BJ (cell line): ENCODE measurements at regions not wholly inside any gene's neighbourhood (a gene's known extent, or its start where the extent isn't known, plus 50 kb on each side); places are given as distances from the start of the nearest gene placed in this dataset.

Experiments
- CTCF ChIA-PET: fragments of 350-600 bp; formaldehyde crosslinking; extraction: SDS; loops from one replicate; lab custom pipeline; 2021; ENCODE audit warnings: antibody characterized with exemption, inconsistent platforms; lab: Yijun Ruan, JAX
- POLR2A ChIA-PET: fragments of 300-600 bp; sonication (Branson Sonifier 250); formaldehyde crosslinking; extraction: SDS; loops from one replicate; lab custom pipeline; 2021; ENCODE audit warnings: antibody characterized with exemption; lab: Charles Lee
- DNase-seq: peaks from one replicate; pipeline ENCODE4 v3.0.0-alpha.2; 2011; ENCODE audit warnings: low read depth
- H3K27me3 ChIP-seq: 2 replicates; pipeline ENCODE4 v1.6.0; 2011; ENCODE audit warnings: low read length; ENCODE audit not compliant: control insufficient read depth, insufficient read depth
- H3K36me3 ChIP-seq: 2 replicates; pipeline ENCODE4 v1.5.1; 2011; ENCODE audit warnings: low read length; ENCODE audit not compliant: control insufficient read depth, insufficient read depth
- H3K4me3 ChIP-seq: 2 replicates; pipeline ENCODE4 v1.5.1; 2011; ENCODE audit warnings: low read depth, mild to moderate bottlenecking, control low read depth, low read length
- TF ChIP-seq, protein P1 (sequence below): IDR thresholded peaks from 2 replicates; pipeline ENCODE4 v1.5.1; 2011; ENCODE audit warnings: low read depth, mild to moderate bottlenecking, control low read depth, inconsistent platforms, low read length, moderate library complexity; ENCODE audit not compliant: insufficient read depth

DNA sequence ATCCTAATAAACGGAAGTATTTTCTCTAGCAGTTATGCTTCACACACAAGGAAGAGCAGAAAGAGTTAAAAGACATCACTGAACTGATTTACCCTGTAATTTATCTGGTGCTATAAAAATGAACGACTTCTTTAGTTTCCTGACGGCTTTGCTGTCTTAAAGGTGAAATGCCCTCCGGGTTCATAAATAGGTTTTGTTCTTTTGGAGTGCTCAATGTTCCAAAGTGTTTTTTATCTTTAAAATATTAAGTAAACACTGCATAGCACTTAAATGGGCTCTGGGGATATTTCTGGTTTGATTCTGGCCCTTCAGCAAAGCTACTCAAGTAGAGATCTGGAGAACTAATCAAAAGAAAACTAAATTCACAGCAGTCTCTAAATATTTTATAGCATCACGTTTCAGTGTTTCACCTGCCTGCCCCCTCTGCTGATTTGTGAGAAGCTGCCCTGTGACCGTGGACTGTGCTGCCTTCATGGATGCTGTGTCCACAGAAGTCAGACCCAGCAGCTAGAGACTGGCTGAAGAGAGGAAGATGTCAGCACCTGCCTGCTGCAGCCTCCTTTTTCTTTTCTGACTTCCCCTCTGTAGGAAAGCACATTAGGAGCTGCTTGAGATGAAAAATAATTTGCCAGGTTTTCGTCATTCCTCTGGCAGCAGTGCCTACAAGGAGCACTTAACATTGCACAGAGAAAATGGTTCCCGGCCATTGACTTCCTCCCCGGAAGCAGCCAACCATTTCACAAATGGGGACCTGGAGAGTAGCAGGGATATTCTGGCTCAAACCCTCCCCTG lies 205.1 kb upstream of the FSCB start:
- POLR2A ChIA-PET = no interaction called here
- H3K27me3 ChIP-seq = no peaks in the 10 kb centered on the region
- CTCF ChIA-PET = no interaction called here
- H3K36me3 ChIP-seq = no peaks in the 10 kb centered on the region
- TF ChIP-seq, protein P1, sequence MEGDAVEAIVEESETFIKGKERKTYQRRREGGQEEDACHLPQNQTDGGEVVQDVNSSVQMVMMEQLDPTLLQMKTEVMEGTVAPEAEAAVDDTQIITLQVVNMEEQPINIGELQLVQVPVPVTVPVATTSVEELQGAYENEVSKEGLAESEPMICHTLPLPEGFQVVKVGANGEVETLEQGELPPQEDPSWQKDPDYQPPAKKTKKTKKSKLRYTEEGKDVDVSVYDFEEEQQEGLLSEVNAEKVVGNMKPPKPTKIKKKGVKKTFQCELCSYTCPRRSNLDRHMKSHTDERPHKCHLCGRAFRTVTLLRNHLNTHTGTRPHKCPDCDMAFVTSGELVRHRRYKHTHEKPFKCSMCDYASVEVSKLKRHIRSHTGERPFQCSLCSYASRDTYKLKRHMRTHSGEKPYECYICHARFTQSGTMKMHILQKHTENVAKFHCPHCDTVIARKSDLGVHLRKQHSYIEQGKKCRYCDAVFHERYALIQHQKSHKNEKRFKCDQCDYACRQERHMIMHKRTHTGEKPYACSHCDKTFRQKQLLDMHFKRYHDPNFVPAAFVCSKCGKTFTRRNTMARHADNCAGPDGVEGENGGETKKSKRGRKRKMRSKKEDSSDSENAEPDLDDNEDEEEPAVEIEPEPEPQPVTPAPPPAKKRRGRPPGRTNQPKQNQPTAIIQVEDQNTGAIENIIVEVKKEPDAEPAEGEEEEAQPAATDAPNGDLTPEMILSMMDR = no peak
- no peak for DNase-seq
- no peak overlapping the region for H3K4me3 ChIP-seq

DNA sequence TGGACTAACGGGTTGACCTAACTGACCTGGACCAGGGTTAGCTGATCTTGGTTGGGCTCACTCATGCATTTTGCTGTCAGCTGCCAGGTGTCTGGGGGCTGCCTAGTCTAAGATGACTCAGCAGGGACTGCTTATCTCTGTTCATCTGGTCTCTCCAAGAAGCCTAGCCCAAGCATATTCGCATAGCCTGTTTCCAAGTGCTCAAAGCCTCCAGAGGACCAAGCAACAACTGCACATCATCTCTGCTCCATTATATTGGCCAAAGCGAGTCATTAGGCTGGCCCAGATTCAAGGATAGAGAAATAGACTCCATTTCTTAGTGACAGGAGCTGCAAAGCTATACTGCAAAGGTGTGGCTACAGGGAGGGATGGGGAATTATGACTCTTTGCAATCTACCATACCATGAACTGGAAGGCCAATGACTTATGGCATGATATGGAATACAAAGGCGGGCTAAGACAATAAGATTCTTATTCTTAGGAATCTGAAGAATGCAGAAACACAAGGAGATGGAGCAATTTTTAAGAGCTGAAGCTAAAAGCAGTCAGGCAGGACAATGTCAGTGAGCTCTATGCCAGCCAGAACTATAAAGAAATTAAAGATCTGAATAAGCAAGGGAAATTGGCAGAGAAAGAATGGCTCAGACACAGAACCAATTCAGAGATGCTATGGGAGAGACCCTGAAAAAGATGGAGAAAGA lies 194.6 kb upstream of the FSCB start:
- CTCF ChIA-PET = no interaction called here
- no peak for DNase-seq
- H3K36me3 ChIP-seq = no peaks in the 10 kb centered on the region

DNA sequence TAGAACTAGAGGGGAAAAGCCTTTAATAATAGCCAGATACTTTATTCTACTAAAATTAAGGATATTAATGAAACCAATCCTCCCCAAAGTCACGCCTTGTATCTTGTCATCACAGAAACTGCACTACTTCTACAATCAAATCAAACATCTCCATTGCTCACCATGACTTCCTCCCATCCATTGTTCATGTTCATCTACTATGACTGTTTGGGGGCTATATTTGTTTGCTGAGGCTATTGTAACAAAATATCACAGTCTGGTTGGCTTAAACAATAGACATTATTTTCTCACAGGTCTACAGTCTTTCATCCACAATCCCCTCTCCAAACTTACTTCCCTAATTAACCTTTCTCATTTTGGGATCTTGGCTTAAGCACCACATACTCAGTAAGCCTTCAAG lies 193.6 kb upstream of the FSCB start:
- TF ChIP-seq, protein P1 = no peak
- POLR2A ChIA-PET = no interaction called here
- DNase-seq = no peak

More for the DNA sequence above, 194.6 kb upstream of the FSCB start:
- no peak overlapping the region for H3K4me3 ChIP-seq
- POLR2A ChIA-PET = no interaction called here
- TF ChIP-seq, protein P1 = no peak
- H3K27me3 ChIP-seq = no peaks in the 10 kb centered on the region

DNA sequence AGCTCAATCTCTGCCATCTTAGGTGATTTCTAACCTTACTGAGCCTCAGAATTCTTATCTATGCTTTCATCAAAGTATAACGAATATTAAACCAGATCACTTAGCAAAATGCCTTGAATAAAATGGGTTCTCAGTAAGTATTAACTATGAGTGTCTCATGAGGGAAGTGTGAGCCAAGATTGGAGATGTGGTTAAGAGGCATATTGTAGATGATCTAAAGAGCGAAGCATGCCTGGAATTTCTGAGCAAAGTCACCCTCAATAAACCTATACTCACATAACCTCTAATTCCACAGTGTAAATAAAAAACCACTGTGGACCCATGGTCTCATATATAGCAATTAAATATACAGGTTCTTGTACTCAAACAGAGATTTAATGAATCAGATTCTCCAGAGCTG lies 193.1 kb upstream of the FSCB start:
- H3K36me3 ChIP-seq = no peaks in the 10 kb centered on the region
- CTCF ChIA-PET = no interaction called here
- no peaks in the 10 kb centered on the region for H3K27me3 ChIP-seq
- H3K4me3 ChIP-seq = no peak overlapping the region
- POLR2A ChIA-PET = no interaction called here
- TF ChIP-seq, protein P1 = no peak
- no peak for DNase-seq

More for the DNA sequence above, 193.6 kb upstream of the FSCB start:
- Histone ChIP-seq H3K27me3 (no peaks in the 10 kb centered on the region), H3K36me3 (no peaks in the 10 kb centered on the region), H3K4me3 (no peak overlapping the region)
- CTCF ChIA-PET = no interaction called here

DNA sequence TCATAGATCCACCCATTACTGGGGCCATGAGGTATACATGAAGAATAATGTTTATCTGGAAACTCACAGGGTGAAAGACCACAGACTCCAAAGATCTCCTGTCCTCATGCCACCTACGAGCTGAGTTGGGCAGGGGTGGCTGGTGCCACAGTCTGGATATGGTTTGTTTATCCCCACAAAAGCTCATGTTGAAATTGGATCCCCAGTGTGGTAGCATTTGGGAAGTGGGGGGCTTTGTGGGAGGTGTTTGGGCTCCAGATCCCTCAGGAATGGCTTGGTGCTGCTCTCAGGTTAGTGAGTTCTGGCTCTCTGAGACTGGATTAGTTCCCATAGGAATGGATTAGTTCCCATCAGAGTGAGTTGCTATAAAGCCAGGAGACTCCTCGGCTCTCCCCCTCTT lies 192.3 kb upstream of the FSCB start:
- TF ChIP-seq, protein P1 = no peak
- CTCF ChIA-PET = no interaction called here
- POLR2A ChIA-PET = no interaction called here
- Histone ChIP-seq H3K4me3 (no peak overlapping the region), H3K27me3 (no peaks in the 10 kb centered on the region), H3K36me3 (no peaks in the 10 kb centered on the region)
- DNase-seq = no peak
